CD4-positive, alpha-beta T cell treated with Interferon gamma for 1 hour (primary cell): ENCODE measurements at regions not wholly inside any gene's neighbourhood (a gene's known extent, or its start where the extent isn't known, plus 50 kb on each side); places are given as distances from the start of the nearest gene placed in this dataset.
"Not testable (repeated sequence)": the region's sequence is repeated elsewhere in the genome, so short reads cannot be mapped to it uniquely, and the experiment has no call there.

Source experiments
- DNase-seq: peaks from one replicate; pipeline ENCODE4 v3.0.0-alpha.2; 2020

GRCh38 chr5:62767077-62767476 is 188.5 kb downstream of the LRRC70 start:
- no peak for DNase-seq

DNA sequence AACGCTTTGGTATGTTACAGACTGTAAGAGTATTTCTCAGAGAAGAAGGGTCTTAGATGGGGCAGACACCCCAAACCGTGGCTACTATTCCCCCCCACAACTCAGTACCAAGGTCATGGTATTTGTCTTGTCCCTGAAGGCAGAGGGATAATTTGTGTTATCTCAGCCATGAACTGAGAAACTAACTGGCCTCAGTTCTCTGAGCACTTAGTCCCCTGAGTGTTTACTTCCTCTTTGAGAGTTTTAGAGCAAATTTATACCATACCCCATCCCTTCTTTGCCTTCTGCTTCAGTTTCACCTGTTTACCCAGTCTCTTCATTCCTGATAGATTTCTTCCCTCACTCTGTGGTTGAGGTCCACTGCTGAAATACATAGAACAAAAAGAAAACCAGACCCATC is 183.9 kb downstream of the LRRC70 start:
- no peak for DNase-seq

DNA sequence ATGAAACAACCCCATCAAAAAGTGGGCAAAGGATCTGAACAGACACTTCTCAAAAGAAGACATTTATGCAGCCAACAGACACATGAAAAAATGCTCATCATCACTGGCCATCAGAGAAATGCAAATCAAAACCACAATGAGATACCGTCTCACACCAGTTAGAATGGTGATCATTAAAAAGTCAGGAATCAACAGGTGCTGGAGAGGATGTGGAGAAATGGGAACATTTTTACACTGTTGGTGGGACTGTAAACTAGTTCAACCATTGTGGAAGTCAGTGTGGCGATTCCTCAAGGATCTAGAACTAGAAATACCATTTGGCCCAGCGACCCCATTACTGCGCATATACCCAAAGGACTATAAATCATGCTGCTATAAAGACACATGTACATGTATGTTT is 179.1 kb downstream of the LRRC70 start:
- not testable (repeated sequence) for DNase-seq

GRCh38 chr5:62752998-62753367 is 174.4 kb downstream of the LRRC70 start:
- DNase-seq = not testable (repeated sequence)

GRCh38 chr5:62752056-62752997 is 173.7 kb downstream of the LRRC70 start:
- DNase-seq = not testable (repeated sequence)

- DNase-seq = no peak
Measured at GRCh38 chr5:62742207-62742606, 163.6 kb downstream of the LRRC70 start.

DNA sequence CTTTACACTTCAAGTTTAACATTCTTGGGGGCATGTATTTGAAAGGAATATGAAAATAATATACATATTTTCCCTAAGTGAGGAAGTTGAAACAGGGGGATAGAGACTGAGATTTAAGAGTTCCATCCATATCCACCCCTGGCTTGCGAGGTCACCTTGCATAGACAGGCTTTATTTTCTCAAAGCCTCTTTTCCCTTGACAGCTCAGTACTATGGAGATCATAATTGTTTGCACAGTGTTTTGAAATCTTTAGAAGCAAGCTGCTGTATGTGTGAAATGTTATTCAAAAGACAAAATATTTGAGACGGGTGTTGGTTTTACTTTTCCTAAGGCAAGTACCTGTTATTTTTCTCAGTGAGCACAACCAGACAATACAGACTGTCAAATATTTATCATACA is 163.1 kb downstream of the LRRC70 start:
- DNase-seq = no peak

GRCh38 chr5:62737766-62738165 is 159.1 kb downstream of the LRRC70 start:
- DNase-seq = no peak

GRCh38 chr5:62732677-62733121 is 154.1 kb downstream of the LRRC70 start:
- DNase-seq = peak; percentile 3

- no peak for DNase-seq
Measured at GRCh38 chr5:62731022-62731421, 152.4 kb downstream of the LRRC70 start.

DNA sequence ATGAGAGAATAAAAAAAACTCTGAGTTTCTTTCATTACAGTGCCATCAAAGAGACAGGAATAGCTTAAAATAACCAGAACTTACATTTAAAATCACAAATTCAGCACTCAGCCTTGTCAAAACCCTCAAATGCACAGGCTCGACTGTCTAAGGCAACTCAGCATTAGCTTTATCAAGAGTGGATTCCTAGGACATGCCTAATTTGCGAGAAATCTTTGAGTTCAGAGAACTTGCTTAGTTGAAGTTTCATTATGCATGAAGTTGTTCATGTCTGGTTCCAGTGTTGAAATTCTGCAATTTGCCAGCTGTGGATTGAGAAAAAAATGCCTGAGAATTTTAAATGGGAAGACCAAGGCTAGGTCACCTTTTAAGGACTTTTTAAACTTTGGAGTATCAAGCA is 151.1 kb downstream of the LRRC70 start:
- no peak for DNase-seq

- DNase-seq = no peak
Measured at GRCh38 chr5:62727861-62728260, 149.2 kb downstream of the LRRC70 start.

DNA sequence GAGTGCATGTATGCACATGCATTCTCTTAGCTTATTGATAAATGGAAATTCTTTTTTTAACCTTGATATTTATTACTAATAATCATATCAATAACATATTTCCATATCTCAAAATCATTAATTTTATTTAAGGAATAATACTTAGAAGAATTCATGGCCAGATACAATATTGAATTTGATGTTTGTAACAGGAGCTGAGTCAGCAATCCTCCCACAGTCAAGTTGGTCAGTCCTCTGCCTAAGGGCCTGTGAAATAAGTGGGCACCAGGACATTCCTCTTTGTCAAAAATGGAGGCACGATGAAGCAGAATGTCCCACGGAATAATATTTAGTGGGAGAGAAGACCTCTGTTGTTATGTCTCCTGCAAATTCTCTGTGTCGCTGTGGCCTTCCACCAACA is 148.6 kb downstream of the LRRC70 start:
- DNase-seq = no peak

GRCh38 chr5:62722360-62722759 is 143.7 kb downstream of the LRRC70 start:
- no peak for DNase-seq

GRCh38 chr5:62720031-62720441 is 141.4 kb downstream of the LRRC70 start:
- peak; percentile 2 for DNase-seq

- no peak for DNase-seq
Measured at GRCh38 chr5:62719061-62719720, 140.6 kb downstream of the LRRC70 start.

GRCh38 chr5:62718324-62718723 is 139.7 kb downstream of the LRRC70 start:
- no peak for DNase-seq

DNA sequence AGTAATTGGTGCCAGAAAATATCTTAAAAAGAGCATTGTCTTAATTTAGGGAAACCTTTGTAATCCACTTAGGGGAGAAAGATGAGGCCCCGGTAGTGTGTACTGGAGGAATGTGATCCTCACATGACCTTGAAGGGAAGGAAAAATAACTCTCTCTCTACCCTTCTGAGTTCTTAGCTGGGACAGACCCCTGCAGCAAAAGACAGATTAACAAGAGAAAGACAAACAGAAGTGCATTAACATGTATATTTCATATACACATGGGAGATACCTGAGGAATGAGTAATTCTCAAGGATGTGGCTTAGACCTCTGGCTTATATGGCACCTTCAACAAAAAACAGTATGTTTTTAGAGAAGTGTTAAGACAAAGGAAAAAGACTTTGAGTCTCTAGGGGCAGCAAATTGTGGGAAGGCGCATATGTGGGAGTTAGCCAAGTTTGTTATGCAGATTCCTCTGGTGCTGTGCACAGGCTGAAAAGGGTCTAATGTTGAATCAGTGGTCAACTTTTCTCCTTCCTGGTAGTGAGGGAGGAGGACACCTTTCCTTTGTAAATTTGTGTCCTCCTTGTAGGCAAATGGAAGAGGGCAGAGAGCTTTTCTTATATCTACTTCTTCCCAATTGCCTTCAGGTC is 138.8 kb downstream of the LRRC70 start:
- DNase-seq = no peak

DNA sequence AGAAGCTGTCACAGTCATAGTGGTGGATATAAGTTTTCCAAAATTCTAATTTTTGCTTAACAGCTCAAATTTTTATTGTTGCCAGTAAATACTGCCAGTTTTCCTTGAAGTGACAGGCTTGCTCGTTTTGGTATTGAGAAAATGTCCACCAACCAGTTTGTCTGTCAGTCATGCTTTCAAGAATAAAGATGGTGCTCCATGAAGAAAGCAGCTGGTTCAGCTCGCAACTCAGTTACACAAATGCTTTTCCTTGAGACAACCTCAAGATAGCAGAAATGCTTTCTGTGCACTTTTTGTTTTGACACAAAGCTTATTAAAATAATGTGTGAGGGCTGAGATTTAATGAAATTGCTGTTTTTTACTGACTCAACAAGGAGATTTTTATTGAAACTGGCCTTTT is 135.7 kb downstream of the LRRC70 start:
- DNase-seq = no peak

DNA sequence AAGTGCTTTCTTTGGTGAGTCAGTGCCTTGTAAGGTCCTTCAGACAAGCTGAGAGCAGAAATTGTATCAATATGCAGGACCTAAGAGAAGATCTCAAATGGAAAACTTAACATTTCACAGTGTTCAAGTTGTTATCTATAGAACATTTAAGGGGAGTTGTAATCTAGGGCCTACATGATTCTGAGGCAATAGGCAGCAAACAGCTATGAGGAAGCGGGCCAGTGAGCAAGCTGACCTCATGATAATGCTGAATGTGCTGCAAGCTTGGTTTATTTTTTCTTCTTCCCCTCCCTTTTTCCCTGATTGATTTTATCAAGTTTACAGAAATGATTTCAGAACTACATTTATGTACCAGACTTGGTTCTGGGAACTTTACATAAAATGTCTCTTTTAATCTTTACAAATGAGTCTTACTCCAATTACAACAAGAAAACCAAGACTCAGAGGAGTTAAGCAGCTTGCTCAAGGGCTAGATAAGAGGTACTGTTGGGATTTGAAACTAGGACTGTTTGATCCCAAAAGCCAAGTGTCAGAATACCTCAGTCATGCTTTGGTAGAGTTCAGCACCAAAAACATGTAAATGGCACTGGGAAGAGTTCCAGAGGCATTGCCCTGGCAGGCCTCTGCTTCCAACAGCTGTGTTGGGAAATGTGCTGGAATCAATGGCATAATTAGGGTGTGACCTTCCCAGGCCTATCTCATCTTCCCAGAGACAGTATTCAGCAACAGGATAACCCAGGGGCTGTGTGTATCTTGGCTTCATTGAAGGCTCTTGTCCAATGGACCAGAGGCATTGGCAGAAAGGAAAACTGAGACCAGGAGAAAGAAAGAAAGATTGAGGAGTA is 130.1 kb downstream of the LRRC70 start:
- no peak for DNase-seq

GRCh38 chr5:62707563-62707962 is 128.9 kb downstream of the LRRC70 start:
- no peak for DNase-seq

DNA sequence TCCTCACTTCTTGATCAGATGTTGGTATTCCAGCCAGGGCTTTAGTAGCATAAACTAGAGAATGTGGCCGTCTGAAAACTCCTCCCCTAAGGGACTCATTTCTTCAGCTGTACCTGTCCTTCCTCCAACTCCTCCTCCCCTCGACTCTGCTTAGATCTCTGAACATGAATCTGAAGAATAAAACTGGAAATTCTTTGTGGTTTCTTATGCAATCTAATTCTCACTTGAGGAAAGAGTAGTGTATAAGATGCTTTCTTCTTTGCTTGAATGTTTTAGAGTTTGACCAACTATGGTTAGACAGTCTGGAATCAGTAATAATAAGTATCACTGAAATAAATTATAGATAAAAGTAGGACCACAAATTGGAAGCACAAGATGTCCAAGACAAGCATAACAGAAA is 128.5 kb downstream of the LRRC70 start:
- DNase-seq = no peak

DNA sequence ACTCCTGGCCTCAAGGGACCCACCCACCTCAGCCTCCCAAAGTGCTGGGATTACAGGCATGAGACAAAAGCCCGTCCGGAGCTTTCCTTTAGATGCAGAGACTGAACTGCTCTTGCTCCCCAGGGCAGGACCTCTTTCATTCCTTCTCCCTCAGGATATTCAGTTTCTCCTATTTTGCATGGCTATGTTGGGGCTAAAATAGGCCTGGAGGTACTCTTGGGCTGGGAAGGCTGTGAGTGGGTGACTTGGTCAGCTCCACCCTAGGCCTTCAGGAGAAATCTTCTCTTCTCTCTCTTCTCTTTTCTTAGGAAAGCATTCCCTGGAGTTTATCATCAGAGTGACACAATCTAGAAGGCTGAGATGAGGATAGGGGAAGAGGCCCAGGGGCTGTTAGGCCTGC is 126.4 kb downstream of the LRRC70 start:
- no peak for DNase-seq
